ENCODE measurements at regions not wholly inside any gene's neighbourhood (a gene's known extent, or its start where the extent isn't known, plus 50 kb on each side); places are given as distances from the start of the nearest gene placed in this dataset.
A peak's percentile ranks its signal among the peaks of the same experiment; 100 is the strongest.

DNA sequence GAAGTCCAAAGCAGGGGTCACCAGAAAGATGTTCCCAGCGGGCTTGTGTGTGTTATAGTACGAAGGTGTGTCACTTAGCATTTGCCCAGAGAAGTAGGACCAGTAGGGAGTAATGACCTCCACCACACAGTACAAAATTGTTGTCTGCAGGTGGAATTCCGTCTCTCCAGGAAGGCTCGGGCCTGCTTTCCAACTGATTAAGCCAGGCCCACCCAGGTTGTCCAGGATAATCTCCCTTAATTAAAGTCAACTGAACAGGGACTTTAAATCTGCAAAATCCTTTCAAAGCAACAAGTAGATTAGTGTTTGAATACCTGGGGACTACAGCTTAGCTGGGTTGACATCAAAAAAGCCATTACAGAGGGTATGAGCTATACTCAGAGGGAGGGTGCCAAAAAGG is 131.3 kb downstream of the BACH1 start:
- H3K9me3 ChIP-seq (replicated peaks; ENCODE audit: control insufficient read depth, insufficient read depth, low read depth, low read length) = no peaks in the 10 kb centered on the region
- H3K4me2 ChIP-seq (ENCODE audit: insufficient read depth, low read length) = no peak overlapping the region
- ATAC-seq (no peak), DNase-seq (ENCODE audit: extremely low read depth in 1 of 4, low spot score in 3 of 4) (no peak), FAIRE-seq (no peak)
- H3K9me1 ChIP-seq (ENCODE audit: control insufficient read depth, insufficient read depth, low read length) = no peaks in the 10 kb centered on the region
- H3K79me2 ChIP-seq (ENCODE audit: control insufficient read depth, insufficient read depth, low read length) = no peaks in the 10 kb centered on the region
- in situ Hi-C loops (cut with MboI) = no loop called here
- no peak for TF ChIP-seq KAT8 (IDR thresholded peaks at IDR 0.05; ENCODE audit: low read depth)
- TF ChIP-seq, protein P1, sequence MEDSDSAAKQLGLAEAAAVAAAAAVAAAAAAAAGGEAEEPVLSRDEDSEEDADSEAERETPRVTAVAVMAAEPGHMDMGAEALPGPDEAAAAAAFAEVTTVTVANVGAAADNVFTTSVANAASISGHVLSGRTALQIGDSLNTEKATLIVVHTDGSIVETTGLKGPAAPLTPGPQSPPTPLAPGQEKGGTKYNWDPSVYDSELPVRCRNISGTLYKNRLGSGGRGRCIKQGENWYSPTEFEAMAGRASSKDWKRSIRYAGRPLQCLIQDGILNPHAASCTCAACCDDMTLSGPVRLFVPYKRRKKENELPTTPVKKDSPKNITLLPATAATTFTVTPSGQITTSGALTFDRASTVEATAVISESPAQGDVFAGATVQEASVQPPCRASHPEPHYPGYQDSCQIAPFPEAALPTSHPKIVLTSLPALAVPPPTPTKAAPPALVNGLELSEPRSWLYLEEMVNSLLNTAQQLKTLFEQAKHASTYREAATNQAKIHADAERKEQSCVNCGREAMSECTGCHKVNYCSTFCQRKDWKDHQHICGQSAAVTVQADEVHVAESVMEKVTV (CRISPR knock-in tag; IDR thresholded peaks at IDR 0.05) = no peak
- TF ChIP-seq SETDB1 (IDR thresholded peaks at IDR 0.05; ENCODE audit: low read length) = no peak
- no peak for TF ChIP-seq HMGN3 (IDR thresholded peaks at IDR 0.05; ENCODE audit: borderline replicate concordance, extremely low read depth, insufficient read length, low read depth, low read length)
- TF ChIP-seq RBM25 (IDR thresholded peaks at IDR 0.05; ENCODE audit: low read depth, low read length, severe bottlenecking) = peak; percentile 16
- TF ChIP-seq, protein P2, sequence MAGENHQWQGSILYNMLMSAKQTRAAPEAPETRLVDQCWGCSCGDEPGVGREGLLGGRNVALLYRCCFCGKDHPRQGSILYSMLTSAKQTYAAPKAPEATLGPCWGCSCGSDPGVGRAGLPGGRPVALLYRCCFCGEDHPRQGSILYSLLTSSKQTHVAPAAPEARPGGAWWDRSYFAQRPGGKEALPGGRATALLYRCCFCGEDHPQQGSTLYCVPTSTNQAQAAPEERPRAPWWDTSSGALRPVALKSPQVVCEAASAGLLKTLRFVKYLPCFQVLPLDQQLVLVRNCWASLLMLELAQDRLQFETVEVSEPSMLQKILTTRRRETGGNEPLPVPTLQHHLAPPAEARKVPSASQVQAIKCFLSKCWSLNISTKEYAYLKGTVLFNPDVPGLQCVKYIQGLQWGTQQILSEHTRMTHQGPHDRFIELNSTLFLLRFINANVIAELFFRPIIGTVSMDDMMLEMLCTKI (IDR thresholded peaks at IDR 0.05; ENCODE audit: partially characterized antibody) = no peak
- TF ChIP-seq EWSR1 (IDR thresholded peaks at IDR 0.05; ENCODE audit: borderline replicate concordance, low read depth, partially characterized antibody) = no peak
- TF ChIP-seq ADNP (tag; IDR thresholded peaks at IDR 0.05) = no peak
- TF ChIP-seq E2F3 (CRISPR knock-in tag; IDR thresholded peaks at IDR 0.05) = no peak
- TF ChIP-seq RUNX1 (IDR thresholded peaks at IDR 0.05; ENCODE audit: low read depth) = no peak
- TF ChIP-seq PHB2 (IDR thresholded peaks at IDR 0.05; ENCODE audit: low read depth) = no peak
- peak; percentile 91 for TF ChIP-seq ZNF134 (CRISPR knock-in tag; conservative IDR thresholded peaks at IDR 0.05)
- TF ChIP-seq MYC (IDR thresholded peaks at IDR 0.05; ENCODE audit: low read depth, low read length) = no peak
- TF ChIP-seq MYC (CRISPR knock-in tag; IDR thresholded peaks at IDR 0.05; ENCODE audit: borderline replicate concordance, low read depth) = no peak
- TF ChIP-seq ZC3H4 (CRISPR knock-in tag; IDR thresholded peaks at IDR 0.05; ENCODE audit: borderline replicate concordance) = no peak
- 0 out of 5 replicates have a peak, but pooled peaks cover 0 to 9% of the 10 kb centered on the region in 2 experiments for H3K4me1 ChIP-seq (replicated peaks in 1 of 2; ENCODE audit: control insufficient read depth in 2 of 2, insufficient read depth in 2 of 2, low read length in 2 of 2)
- ChIA-PET CTCF (ENCODE audit: low intra/inter-chr PET ratio) (no interaction called here), POLR2A (interaction anchor here (0.6 kb wide), 1 partner anchor 25 kb away, joined by 3 read pairs; no protein-coding TSS in a partner anchor)
- H2AFZ ChIP-seq (ENCODE audit: low read depth, low read length) = no peak overlapping the region
- no peak overlapping the region for H3K27ac ChIP-seq (ENCODE audit: extremely low read depth, low read depth, low read length)
- no peak overlapping the region for H3K9ac ChIP-seq (ENCODE audit: insufficient read depth in 1 of 2, low read depth in 2 of 2, low read length in 2 of 2)
- 78% methylated on average over 4 of the region's 4 CpGs for WGBS (ENCODE audit: insufficient coverage, low coverage, missing lambda C conversion rate)
- no peaks in the 10 kb centered on the region for H3K27me3 ChIP-seq (ENCODE audit: control insufficient read depth in 2 of 2, insufficient read depth in 2 of 2, low read length in 2 of 2)
- intact Hi-C loops (cut with micrococcal nuclease) = no loop called here
- H3K4me3 ChIP-seq = no peak overlapping the region
- no peaks in the 10 kb centered on the region for H3K36me3 ChIP-seq (ENCODE audit: control insufficient read depth, insufficient read depth, low read length)
- no peaks in the 10 kb centered on the region for H4K20me1 ChIP-seq (replicated peaks; ENCODE audit: control insufficient read depth, insufficient read depth, low read length)
- BruUV-seq (replicated peaks) = no TSS peak
